ENCODE measurements at regions not wholly inside any gene's neighbourhood (a gene's known extent, or its start where the extent isn't known, plus 50 kb on each side); places are given as distances from the start of the nearest gene placed in this dataset.

DNA sequence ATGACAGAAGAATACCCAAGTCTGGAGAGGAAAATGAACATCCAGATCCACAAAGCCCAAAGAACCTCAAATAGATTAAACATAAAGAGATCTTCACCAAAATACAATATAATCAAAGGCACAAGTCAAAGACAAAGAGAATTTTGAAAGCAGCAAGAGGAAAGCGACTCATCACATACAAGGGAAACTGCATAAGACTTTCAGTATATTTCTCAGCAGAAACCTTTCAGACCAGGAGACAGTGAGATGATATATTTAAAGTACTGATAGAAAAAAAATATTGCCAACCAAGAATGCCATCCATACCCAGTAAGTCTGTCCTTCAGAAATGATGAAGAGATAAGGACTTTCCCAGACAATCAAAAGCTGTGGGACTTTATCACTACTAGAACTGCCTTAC is 81.5 kb upstream of the GALNT17 start:
- TF ChIP-seq EZH2 (IDR thresholded peaks at IDR 0.05; ENCODE audit: insufficient read depth, poor library complexity, severe bottlenecking) = no peak
- no peak for TF ChIP-seq EZH2phosphoT487 (IDR thresholded peaks at IDR 0.05; ENCODE audit: insufficient read depth, low read depth)

Measured in GM23248 (cell line).